PC-9 (cell line): ENCODE measurements at regions not wholly inside any gene's neighbourhood (a gene's known extent, or its start where the extent isn't known, plus 50 kb on each side); places are given as distances from the start of the nearest gene placed in this dataset.

Source experiments
- EZH2 ChIP-seq: fragments of 200-600 bp; sonication (generic); IDR thresholded peaks from 2 replicates; pipeline ENCODE4 v1.8.0; 2017; ENCODE audit warnings: antibody characterized with exemption, low read depth
- TF ChIP-seq, protein P1 (sequence below): fragments of 200-600 bp; sonication (generic); conservative IDR thresholded peaks from 2 replicates; pipeline ENCODE4 v1.6.1; 2017; ENCODE audit warnings: mixed run types, antibody characterized with exemption, mild to moderate bottlenecking, moderate library complexity

DNA sequence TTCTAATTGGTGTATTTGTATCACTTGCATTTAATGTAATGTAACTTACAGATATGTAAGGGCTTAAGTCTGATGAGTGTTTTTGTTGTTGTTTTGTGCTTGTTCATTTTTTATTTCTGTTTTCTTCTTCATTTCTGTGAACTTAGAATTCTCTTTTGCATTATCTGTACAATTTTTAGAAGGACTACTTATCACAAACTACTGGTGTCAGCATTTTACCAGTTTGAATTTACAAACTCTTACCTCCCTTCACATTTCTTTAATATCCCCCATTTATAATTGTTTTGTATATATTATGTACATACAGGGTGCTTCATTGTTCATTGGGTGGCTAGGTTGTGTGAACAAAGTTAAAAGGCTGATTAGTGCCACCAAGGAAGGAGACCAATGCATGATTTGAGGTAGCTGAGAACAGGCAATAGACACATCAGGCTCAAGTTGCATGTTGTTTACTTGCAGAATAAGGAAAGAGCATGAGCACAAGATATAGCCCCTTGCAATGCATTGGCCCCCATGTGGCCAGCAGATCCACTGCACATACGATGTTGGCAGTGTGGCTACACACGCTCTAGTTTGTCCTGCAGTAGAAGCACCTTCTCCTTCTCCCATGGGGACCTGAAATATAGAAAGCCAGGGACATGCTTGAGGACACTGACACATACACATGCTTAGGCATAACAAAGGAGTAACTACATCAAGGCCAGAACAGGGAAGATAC is 198.2 kb downstream of the CD8B2 start:
- TF ChIP-seq, protein P1, sequence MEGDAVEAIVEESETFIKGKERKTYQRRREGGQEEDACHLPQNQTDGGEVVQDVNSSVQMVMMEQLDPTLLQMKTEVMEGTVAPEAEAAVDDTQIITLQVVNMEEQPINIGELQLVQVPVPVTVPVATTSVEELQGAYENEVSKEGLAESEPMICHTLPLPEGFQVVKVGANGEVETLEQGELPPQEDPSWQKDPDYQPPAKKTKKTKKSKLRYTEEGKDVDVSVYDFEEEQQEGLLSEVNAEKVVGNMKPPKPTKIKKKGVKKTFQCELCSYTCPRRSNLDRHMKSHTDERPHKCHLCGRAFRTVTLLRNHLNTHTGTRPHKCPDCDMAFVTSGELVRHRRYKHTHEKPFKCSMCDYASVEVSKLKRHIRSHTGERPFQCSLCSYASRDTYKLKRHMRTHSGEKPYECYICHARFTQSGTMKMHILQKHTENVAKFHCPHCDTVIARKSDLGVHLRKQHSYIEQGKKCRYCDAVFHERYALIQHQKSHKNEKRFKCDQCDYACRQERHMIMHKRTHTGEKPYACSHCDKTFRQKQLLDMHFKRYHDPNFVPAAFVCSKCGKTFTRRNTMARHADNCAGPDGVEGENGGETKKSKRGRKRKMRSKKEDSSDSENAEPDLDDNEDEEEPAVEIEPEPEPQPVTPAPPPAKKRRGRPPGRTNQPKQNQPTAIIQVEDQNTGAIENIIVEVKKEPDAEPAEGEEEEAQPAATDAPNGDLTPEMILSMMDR, result no peak
- no peak for TF ChIP-seq EZH2
